ENCODE measurements at regions not wholly inside any gene's neighbourhood (a gene's known extent, or its start where the extent isn't known, plus 50 kb on each side); places are given as distances from the start of the nearest gene placed in this dataset.

DNA sequence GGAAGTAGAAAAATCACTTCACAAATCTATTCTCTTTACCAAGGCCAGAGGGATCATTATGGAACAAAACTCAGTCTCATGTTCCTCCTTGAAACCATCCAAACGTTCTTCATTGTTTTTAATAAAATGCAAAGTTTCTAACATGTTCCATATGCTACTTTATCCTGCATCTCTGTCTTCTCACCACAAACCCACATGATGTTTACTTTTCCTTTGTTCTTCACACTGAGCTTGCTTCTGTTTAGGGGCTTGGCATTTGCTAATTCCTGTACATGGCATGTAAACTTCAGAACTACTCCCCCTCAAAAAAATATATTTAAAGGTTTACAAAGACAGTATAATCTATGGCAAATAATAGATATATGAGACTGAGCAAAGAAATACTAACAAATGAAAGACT is 651.4 kb downstream of the OTOL1 start:
- Histone ChIP-seq H3K36me3 (no peaks in the 10 kb centered on the region), H3K27me3 (ENCODE audit: insufficient read depth, low read depth, severe bottlenecking) (no peaks in the 10 kb centered on the region), H3K27ac (no peak overlapping the region), H3K9me3 (ENCODE audit: severe bottlenecking) (no peaks in the 10 kb centered on the region), H3K4me3 (ENCODE audit: low read depth, low read length) (no peak overlapping the region)
- TF ChIP-seq, protein P1, sequence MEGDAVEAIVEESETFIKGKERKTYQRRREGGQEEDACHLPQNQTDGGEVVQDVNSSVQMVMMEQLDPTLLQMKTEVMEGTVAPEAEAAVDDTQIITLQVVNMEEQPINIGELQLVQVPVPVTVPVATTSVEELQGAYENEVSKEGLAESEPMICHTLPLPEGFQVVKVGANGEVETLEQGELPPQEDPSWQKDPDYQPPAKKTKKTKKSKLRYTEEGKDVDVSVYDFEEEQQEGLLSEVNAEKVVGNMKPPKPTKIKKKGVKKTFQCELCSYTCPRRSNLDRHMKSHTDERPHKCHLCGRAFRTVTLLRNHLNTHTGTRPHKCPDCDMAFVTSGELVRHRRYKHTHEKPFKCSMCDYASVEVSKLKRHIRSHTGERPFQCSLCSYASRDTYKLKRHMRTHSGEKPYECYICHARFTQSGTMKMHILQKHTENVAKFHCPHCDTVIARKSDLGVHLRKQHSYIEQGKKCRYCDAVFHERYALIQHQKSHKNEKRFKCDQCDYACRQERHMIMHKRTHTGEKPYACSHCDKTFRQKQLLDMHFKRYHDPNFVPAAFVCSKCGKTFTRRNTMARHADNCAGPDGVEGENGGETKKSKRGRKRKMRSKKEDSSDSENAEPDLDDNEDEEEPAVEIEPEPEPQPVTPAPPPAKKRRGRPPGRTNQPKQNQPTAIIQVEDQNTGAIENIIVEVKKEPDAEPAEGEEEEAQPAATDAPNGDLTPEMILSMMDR (IDR thresholded peaks at IDR 0.05; ENCODE audit: low read depth, low read length) = no peak
- no peak for DNase-seq

DNA sequence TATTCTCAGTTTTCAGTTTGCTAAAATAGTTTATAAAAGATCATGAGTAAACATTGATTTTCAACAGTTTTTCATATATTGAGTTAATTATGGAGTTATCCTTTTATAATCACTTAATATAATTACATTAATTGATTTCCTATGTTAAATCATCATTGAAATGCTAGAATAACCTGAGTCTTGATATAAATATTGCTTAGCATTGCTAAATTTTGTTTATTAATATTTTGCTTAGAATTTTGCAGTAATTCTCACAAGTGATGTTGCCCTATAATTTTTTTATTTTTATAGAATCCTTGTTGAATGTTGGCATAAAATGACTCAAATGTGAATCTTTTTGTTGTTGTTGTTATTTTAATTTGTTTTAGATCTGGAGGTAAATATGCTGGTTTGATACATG is 654.2 kb downstream of the OTOL1 start:
- no peaks in the 10 kb centered on the region for H3K36me3 ChIP-seq
- TF ChIP-seq, protein P1 (IDR thresholded peaks at IDR 0.05; ENCODE audit: low read depth, low read length) = no peak
- no peak overlapping the region for H3K4me3 ChIP-seq (ENCODE audit: low read depth, low read length)
- no peak for DNase-seq
- no peak overlapping the region for H3K27ac ChIP-seq
- H3K27me3 ChIP-seq (ENCODE audit: insufficient read depth, low read depth, severe bottlenecking) = no peaks in the 10 kb centered on the region
- no peaks in the 10 kb centered on the region for H3K9me3 ChIP-seq (ENCODE audit: severe bottlenecking)

DNA sequence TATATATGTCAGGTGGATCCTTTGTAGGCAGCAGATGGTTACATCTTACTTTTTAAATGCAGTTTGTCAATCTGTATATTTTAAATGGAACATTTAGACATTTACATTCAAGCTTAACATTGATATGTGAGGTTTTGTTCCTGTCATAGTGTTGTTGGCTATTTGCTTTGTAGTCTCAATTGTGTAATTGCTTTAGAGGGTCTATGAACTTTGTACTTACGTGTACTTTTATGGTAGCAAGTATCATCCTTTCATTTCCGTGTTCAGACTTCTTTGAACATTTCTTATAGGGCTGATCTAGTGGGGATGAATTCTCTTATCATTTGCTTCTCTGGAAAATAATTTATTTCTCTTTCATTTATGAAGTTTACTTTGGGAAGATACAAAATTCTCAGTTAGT is 656.0 kb downstream of the OTOL1 start:
- DNase-seq = no peak

GRCh38 chr3:162161595-162161994 is 665.0 kb downstream of the OTOL1 start:
- no peak overlapping the region for H3K4me3 ChIP-seq (ENCODE audit: low read depth, low read length)
- H3K9me3 ChIP-seq (ENCODE audit: severe bottlenecking) = no peaks in the 10 kb centered on the region
- H3K36me3 ChIP-seq = no peaks in the 10 kb centered on the region
- H3K27ac ChIP-seq = no peak overlapping the region
- no peak for DNase-seq
- TF ChIP-seq, protein P1 (IDR thresholded peaks at IDR 0.05; ENCODE audit: low read depth, low read length) = no peak
- no peaks in the 10 kb centered on the region for H3K27me3 ChIP-seq (ENCODE audit: insufficient read depth, low read depth, severe bottlenecking)

More for the DNA sequence above, 656.0 kb downstream of the OTOL1 start:
- Histone ChIP-seq H3K9me3 (ENCODE audit: severe bottlenecking) (no peaks in the 10 kb centered on the region), H3K27me3 (ENCODE audit: insufficient read depth, low read depth, severe bottlenecking) (no peaks in the 10 kb centered on the region), H3K36me3 (no peaks in the 10 kb centered on the region), H3K4me3 (ENCODE audit: low read depth, low read length) (no peak overlapping the region), H3K27ac (no peak overlapping the region)
- TF ChIP-seq, protein P1 (IDR thresholded peaks at IDR 0.05; ENCODE audit: low read depth, low read length) = no peak

DNA sequence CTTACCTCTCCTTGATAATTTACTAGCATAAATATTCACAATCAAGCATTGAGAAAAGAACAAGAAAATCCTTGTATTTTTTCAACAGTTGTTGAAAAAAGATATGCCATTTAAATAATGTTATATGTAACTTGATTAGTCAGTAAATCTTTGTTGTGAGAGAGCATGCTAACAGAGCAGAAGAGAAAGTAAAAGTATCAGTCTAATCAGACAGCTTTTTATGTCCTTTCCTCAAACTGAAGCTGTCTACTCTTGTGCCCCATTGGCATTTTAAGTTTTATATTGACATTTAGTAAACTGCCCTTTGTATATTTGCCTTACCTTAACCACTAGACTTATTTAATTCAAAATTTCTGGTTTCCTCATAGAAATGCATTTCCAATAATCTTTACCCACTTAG is 668.7 kb downstream of the OTOL1 start:
- Histone ChIP-seq H3K27ac (no peak overlapping the region), H3K9me3 (ENCODE audit: severe bottlenecking) (no peaks in the 10 kb centered on the region), H3K36me3 (no peaks in the 10 kb centered on the region), H3K4me3 (ENCODE audit: low read depth, low read length) (no peak overlapping the region), H3K27me3 (ENCODE audit: insufficient read depth, low read depth, severe bottlenecking) (no peaks in the 10 kb centered on the region)
- DNase-seq = no peak
- TF ChIP-seq, protein P1 (IDR thresholded peaks at IDR 0.05; ENCODE audit: low read depth, low read length) = no peak

GRCh38 chr3:162166543-162166942 is 669.9 kb downstream of the OTOL1 start:
- Histone ChIP-seq H3K4me3 (ENCODE audit: low read depth, low read length) (no peak overlapping the region), H3K36me3 (no peaks in the 10 kb centered on the region), H3K27me3 (ENCODE audit: insufficient read depth, low read depth, severe bottlenecking) (no peaks in the 10 kb centered on the region), H3K9me3 (ENCODE audit: severe bottlenecking) (no peaks in the 10 kb centered on the region), H3K27ac (no peak overlapping the region)
- TF ChIP-seq, protein P1 (IDR thresholded peaks at IDR 0.05; ENCODE audit: low read depth, low read length) = no peak
- DNase-seq = no peak
